ENCODE measurements at regions not wholly inside any gene's neighbourhood (a gene's known extent, or its start where the extent isn't known, plus 50 kb on each side); places are given as distances from the start of the nearest gene placed in this dataset.
A peak's percentile ranks its signal among the peaks of the same experiment; 100 is the strongest.

DNA sequence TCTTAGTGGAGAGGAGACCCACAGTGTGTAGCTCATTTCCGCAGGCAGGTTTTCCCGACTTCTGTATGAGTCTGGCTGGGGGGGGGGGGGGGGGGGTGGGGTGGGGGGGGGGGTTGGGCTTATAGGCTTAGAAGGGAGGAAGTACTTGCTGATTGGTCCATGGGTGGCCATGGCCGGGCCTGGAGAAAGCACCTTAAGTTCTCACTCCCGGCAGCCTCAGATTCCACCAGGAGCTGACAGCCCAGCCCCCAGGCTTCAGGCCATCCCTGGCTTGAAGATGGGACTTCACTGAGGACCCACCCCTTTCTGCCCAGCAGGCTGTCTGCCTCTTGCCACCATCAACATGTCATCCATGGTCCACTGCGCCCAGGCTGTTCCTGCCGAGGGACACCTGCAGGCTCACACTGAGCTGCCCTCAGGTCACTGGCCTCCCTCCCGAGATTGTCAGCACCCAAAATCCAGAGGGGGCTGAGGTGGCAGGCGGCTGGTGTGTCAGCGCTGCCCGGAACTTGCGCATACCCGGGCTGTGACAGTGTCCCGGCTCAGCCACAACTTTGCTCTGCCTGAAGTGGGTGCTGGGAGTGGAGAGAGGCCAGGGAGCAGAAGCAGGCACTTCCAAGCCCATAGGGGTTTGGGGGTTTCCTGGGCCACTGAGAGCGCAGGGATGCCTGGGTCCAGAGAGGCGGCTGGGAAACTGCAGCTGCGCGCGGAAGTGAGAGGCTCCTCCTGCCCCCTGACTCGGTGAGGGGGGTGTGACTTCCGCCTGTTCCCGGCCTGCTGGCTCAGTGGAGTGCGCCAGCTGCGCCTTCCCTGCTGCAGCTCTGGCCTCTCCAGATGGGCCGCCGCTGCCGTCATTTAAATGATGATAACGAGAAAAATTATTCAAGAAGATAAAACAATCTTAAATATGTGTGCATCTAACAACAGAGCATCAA, 256.1 kb downstream of the RPRM start:
- no peak for DNase-seq
- H3K27ac Mint-ChIP-seq: no peak overlapping the region
- Histone ChIP-seq H3K36me3 (ENCODE audit: insufficient read depth, low read length) (no peaks in the 10 kb centered on the region), H3K27ac (ENCODE audit: low read depth, low read length) (no peak overlapping the region), H3K4me1 (ENCODE audit: insufficient read depth, low read length) (no peaks in the 10 kb centered on the region), H3K4me3 (ENCODE audit: low read length in 2 of 2) (no peak overlapping the region), H3K9me3 (ENCODE audit: control insufficient read depth in 1 of 2, low read length in 2 of 2) (no peaks in the 10 kb centered on the region), H3K27me3 (ENCODE audit: insufficient read depth, low read length) (no peaks in the 10 kb centered on the region)
- H3K36me3 Mint-ChIP-seq: no peaks in the 10 kb centered on the region
- no peaks in the 10 kb centered on the region for H3K4me1 Mint-ChIP-seq
- peak overlapping the region in 1 of 8 donors; percentile 13 for H3K4me3 Mint-ChIP-seq
- H3K27me3 Mint-ChIP-seq: no peaks in the 10 kb centered on the region
- CTCF ChIA-PET (ENCODE audit: partially characterized antibody): no interaction called here
- H3K9me3 Mint-ChIP-seq: peaks cover 0 to 28% (median 7%) of the 10 kb centered on the region in 8 donors
- POLR2A ChIA-PET (ENCODE audit: partially characterized antibody): no interaction called here
- intact Hi-C loops (cut with micrococcal nuclease): no loop called here

DNA sequence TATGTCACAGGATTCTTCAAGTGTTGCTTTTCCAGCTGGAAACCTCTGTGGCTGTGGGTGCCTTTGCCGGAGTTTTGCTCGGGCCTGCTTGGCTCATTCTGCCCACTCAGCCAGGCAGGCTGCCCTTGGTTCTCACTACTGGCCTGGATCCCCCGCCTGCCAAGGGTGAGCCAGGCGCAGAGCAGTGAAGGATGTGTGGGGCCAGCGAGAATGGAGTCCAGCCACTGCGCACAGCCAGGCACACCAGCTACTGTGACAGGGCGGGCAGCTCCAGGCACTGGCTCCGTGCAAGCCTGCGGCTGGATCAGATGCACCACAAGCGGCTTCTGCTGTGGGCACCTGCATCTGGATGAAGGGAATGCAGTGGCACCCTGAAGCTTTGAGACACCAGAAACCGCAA, 257.1 kb downstream of the RPRM start:
- Mint-ChIP-seq H3K36me3 (no peaks in the 10 kb centered on the region), H3K9me3 (peaks cover 0 to 21% (median 6%) of the 10 kb centered on the region in 8 donors), H3K27me3 (no peaks in the 10 kb centered on the region), H3K4me3 (no peak overlapping the region), H3K27ac (no peak overlapping the region), H3K4me1 (no peaks in the 10 kb centered on the region)
- peak in 1 of 5 donors; percentile 27 for DNase-seq
- ChIA-PET POLR2A (ENCODE audit: partially characterized antibody) (no interaction called here), CTCF (ENCODE audit: partially characterized antibody) (no interaction called here)
- no peak overlapping the region for H3K27ac ChIP-seq (ENCODE audit: low read depth, low read length)
- intact Hi-C loops (cut with micrococcal nuclease): no loop called here
- H3K27me3 ChIP-seq (ENCODE audit: insufficient read depth, low read length): no peaks in the 10 kb centered on the region
- no peaks in the 10 kb centered on the region for H3K36me3 ChIP-seq (ENCODE audit: insufficient read depth, low read length)
- no peaks in the 10 kb centered on the region for H3K4me1 ChIP-seq (ENCODE audit: insufficient read depth, low read length)
- no peak overlapping the region for H3K4me3 ChIP-seq (ENCODE audit: low read length in 2 of 2)
- no peaks in the 10 kb centered on the region for H3K9me3 ChIP-seq (ENCODE audit: control insufficient read depth in 1 of 2, low read length in 2 of 2)

DNA sequence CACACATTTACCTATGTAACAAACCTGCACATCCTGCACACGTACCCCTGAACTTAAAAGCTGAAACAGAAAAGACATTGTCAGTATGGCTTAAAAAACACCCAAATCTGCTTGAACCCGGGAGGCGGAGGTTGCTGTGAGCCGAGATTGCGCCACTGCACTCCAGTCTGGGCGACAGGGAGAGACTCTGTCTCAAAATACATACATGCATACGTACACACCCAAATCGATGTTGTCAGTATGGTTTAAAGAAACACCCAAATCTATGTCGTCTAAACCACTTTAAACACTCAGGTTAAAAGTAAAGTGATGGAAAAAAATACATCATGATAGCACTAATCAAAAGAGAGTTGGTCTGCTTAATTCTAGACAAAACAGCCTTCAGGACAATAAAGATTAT, 257.5 kb downstream of the RPRM start:
- ChIA-PET POLR2A (ENCODE audit: partially characterized antibody) (no interaction called here), CTCF (ENCODE audit: partially characterized antibody) (interaction anchor here (1.0 kb wide), 1 partner anchor 14 kb away, joined by 3 read pairs; no protein-coding TSS in a partner anchor)
- Histone ChIP-seq H3K36me3 (ENCODE audit: insufficient read depth, low read length) (no peaks in the 10 kb centered on the region), H3K9me3 (ENCODE audit: control insufficient read depth in 1 of 2, low read length in 2 of 2) (no peaks in the 10 kb centered on the region), H3K27ac (ENCODE audit: low read depth, low read length) (no peak overlapping the region), H3K4me3 (ENCODE audit: low read length in 2 of 2) (no peak overlapping the region), H3K27me3 (ENCODE audit: insufficient read depth, low read length) (no peaks in the 10 kb centered on the region), H3K4me1 (ENCODE audit: insufficient read depth, low read length) (no peaks in the 10 kb centered on the region)
- Mint-ChIP-seq H3K4me1 (no peaks in the 10 kb centered on the region), H3K27ac (no peak overlapping the region), H3K36me3 (no peaks in the 10 kb centered on the region), H3K4me3 (no peak overlapping the region), H3K27me3 (no peaks in the 10 kb centered on the region), H3K9me3 (peaks cover 0 to 21% (median 5%) of the 10 kb centered on the region in 8 donors)
- intact Hi-C loops (cut with micrococcal nuclease): no loop called here
- DNase-seq: no peak

DNA sequence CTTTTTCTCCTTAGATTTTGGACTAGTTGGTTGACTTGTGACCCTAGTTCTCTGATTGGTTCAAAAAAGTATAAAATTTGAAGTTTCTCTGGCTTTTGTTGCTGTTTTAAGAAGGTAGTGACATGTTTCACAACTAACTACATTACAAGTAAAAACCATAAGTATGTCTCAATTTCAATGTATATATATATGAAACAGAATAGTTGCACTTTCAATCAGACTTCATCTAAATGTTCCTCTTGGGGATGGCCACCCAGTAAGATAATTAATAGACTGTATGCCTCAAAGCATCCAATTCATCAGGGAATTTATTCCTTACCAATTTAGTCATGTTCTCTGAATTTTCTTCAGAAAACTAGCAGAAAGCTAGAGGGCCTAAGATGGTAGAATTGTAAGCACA, 259.7 kb downstream of the RPRM start:
- Histone ChIP-seq H3K4me1 (ENCODE audit: insufficient read depth, low read length) (no peaks in the 10 kb centered on the region), H3K27ac (ENCODE audit: low read depth, low read length) (no peak overlapping the region), H3K4me3 (ENCODE audit: low read length in 2 of 2) (no peak overlapping the region), H3K27me3 (ENCODE audit: insufficient read depth, low read length) (no peaks in the 10 kb centered on the region), H3K36me3 (ENCODE audit: insufficient read depth, low read length) (no peaks in the 10 kb centered on the region), H3K9me3 (ENCODE audit: control insufficient read depth in 1 of 2, low read length in 2 of 2) (no peaks in the 10 kb centered on the region)
- DNase-seq: no peak
- Mint-ChIP-seq H3K36me3 (no peaks in the 10 kb centered on the region), H3K9me3 (peaks cover 0 to 10% (median 3%) of the 10 kb centered on the region in 8 donors), H3K27me3 (no peaks in the 10 kb centered on the region), H3K4me3 (no peak overlapping the region), H3K27ac (no peak overlapping the region), H3K4me1 (no peaks in the 10 kb centered on the region)
- POLR2A ChIA-PET (ENCODE audit: partially characterized antibody): no interaction called here
- intact Hi-C loops (cut with micrococcal nuclease): no loop called here
- CTCF ChIA-PET (ENCODE audit: partially characterized antibody): no interaction called here

DNA sequence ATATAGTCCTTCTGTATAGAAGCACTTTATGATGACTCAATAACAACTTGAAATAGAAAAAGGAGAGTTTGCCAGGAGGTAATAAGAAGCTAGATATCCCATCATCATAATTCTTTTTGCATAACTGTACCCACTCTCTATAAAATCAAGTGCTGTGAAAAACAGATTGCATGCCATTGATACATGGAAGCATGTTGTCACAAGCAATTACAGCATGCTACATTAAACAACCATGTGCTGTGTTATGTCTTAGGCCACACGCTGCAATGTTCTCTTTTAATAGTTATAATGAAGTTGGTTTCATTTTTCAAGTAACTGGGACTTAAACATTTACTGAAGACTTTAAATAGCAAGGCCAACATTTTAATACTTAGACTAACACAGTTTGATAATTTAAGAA, 264.2 kb downstream of the RPRM start:
- no peaks in the 10 kb centered on the region for H3K4me1 Mint-ChIP-seq
- H3K36me3 ChIP-seq (ENCODE audit: insufficient read depth, low read length): no peaks in the 10 kb centered on the region
- H3K4me3 Mint-ChIP-seq: no peak overlapping the region
- CTCF ChIA-PET (ENCODE audit: partially characterized antibody): no interaction called here
- POLR2A ChIA-PET (ENCODE audit: partially characterized antibody): no interaction called here
- no peak overlapping the region for H3K27ac Mint-ChIP-seq
- no peaks in the 10 kb centered on the region for H3K36me3 Mint-ChIP-seq
- H3K27me3 Mint-ChIP-seq: peaks cover 0 to 2% of the 10 kb centered on the region in 2 donors
- H3K9me3 Mint-ChIP-seq: no peaks in the 10 kb centered on the region
- no peak overlapping the region for H3K27ac ChIP-seq (ENCODE audit: low read depth, low read length)
- H3K4me3 ChIP-seq (ENCODE audit: low read length in 2 of 2): no peak overlapping the region
- no peaks in the 10 kb centered on the region for H3K9me3 ChIP-seq (ENCODE audit: control insufficient read depth in 1 of 2, low read length in 2 of 2)
- no peaks in the 10 kb centered on the region for H3K4me1 ChIP-seq (ENCODE audit: insufficient read depth, low read length)
- DNase-seq: no peak
- no peaks in the 10 kb centered on the region for H3K27me3 ChIP-seq (ENCODE audit: insufficient read depth, low read length)
- intact Hi-C loops (cut with micrococcal nuclease): no loop called here

DNA sequence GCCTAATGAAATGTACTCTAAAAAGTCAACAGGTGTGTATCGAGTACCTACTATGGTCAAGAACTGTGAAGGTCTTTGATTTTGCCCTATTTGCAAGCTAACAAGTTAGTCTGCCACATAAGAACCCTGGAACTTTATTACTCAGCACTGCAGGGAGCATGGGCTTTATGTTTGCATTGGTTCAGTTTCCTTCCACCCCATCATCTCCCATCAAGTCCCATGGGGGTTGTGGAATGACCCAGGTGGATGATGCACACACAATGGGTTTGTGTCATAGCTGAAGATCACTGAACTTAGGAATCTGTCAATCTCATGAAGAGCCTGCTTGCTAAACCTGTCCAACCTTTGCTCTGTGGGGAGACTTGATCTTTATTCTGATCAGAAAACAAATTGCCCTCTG, 265.5 kb downstream of the RPRM start:
- Mint-ChIP-seq H3K36me3 (no peaks in the 10 kb centered on the region), H3K9me3 (no peaks in the 10 kb centered on the region), H3K4me1 (no peaks in the 10 kb centered on the region), H3K27ac (no peak overlapping the region), H3K4me3 (no peak overlapping the region), H3K27me3 (peaks cover 0 to 2% of the 10 kb centered on the region in 2 donors)
- intact Hi-C loops (cut with micrococcal nuclease): no loop called here
- CTCF ChIA-PET (ENCODE audit: partially characterized antibody): no interaction called here
- Histone ChIP-seq H3K4me1 (ENCODE audit: insufficient read depth, low read length) (no peaks in the 10 kb centered on the region), H3K27me3 (ENCODE audit: insufficient read depth, low read length) (no peaks in the 10 kb centered on the region), H3K4me3 (ENCODE audit: low read length in 2 of 2) (no peak overlapping the region), H3K27ac (ENCODE audit: low read depth, low read length) (no peak overlapping the region), H3K9me3 (ENCODE audit: control insufficient read depth in 1 of 2, low read length in 2 of 2) (no peaks in the 10 kb centered on the region), H3K36me3 (ENCODE audit: insufficient read depth, low read length) (no peaks in the 10 kb centered on the region)
- POLR2A ChIA-PET (ENCODE audit: partially characterized antibody): no interaction called here
- DNase-seq: no peak

DNA sequence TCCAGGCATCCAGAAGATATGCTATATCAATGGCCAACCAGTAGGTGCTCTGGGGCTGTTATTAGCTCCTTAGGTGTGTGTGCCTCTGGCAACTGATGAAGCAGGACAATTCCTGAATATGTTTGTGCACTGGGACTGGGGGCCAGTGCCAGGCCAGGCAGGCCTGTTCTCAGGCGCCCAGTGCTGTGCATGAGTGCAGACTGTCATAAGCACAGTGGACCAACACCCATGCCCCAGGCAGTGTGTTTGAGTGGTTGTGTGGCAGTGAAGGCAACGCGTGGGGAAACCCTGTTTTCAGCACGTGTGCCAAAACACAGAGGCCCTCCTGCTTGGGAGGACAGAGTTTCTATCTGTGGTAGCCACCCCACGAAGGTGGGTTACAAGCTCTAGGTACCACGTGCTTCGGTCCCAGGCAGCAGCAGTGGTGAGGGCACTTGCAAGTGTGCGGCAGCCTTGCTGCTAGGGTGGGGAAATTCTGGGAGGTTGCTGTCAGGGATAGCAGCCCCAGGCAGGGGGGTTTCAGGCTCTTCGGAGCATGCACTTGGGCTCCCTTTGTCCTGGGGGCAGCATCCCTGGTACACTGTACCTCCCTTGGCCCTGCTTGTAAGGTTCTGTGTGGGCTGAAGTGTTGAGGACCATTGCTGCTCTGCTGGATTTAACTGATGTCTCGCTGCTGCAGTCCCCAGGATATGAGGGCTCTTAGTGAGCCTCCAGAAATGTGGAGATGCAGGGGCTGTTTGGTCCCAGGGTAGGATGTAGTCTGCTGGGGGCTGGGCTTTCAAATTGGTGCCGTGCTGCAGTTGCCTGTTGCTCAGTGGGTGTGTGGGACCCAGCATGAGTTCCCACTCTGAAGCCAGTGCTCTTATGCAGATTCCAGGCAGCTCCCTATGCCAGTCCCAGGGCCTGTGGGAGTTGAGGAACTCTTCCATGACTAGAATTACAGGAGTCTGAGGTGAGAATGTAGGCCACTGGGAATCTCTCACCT, 280.9 kb downstream of the RPRM start:
- Histone ChIP-seq H3K4me1 (ENCODE audit: insufficient read depth, low read length) (no peaks in the 10 kb centered on the region), H3K27ac (ENCODE audit: low read depth, low read length) (no peak overlapping the region), H3K4me3 (ENCODE audit: low read length in 2 of 2) (no peak overlapping the region), H3K36me3 (ENCODE audit: insufficient read depth, low read length) (no peaks in the 10 kb centered on the region), H3K9me3 (ENCODE audit: control insufficient read depth in 1 of 2, low read length in 2 of 2) (peaks cover 0 to 5% of the 10 kb centered on the region in 2 donors), H3K27me3 (ENCODE audit: insufficient read depth, low read length) (no peaks in the 10 kb centered on the region)
- intact Hi-C loops (cut with micrococcal nuclease): no loop called here
- Mint-ChIP-seq H3K36me3 (no peaks in the 10 kb centered on the region), H3K27ac (no peak overlapping the region), H3K27me3 (no peaks in the 10 kb centered on the region), H3K4me1 (no peaks in the 10 kb centered on the region), H3K4me3 (no peak overlapping the region), H3K9me3 (peaks cover 0 to 19% (median 10%) of the 10 kb centered on the region in 8 donors)
- ChIA-PET CTCF (ENCODE audit: partially characterized antibody) (no interaction called here), POLR2A (ENCODE audit: partially characterized antibody) (no interaction called here)
- no peak for DNase-seq

Data from CD4-positive, alpha-beta memory T cell (primary cell).